ENCODE measurements at regions not wholly inside any gene's neighbourhood (a gene's known extent, or its start where the extent isn't known, plus 50 kb on each side); places are given as distances from the start of the nearest gene placed in this dataset.

DNA sequence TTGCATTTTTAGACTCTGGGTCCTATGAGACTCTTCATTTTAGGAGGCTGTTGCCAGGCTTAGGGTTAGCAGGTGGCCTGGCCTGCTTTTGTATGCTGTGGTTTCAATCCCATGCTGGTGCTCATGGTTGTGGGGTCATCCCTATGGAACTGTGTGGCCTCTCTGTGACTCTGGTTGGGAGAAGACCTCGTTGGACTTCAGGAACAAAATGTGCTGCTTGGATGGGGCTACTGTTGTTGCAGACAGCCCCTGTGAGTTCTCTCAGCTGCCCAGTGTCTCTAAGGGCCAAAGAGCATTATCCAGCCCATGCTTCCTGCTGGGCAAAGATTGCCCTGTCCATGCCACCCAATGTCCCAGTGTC is 169.5 kb upstream of the S1PR3 start:
- TF ChIP-seq, protein P1, sequence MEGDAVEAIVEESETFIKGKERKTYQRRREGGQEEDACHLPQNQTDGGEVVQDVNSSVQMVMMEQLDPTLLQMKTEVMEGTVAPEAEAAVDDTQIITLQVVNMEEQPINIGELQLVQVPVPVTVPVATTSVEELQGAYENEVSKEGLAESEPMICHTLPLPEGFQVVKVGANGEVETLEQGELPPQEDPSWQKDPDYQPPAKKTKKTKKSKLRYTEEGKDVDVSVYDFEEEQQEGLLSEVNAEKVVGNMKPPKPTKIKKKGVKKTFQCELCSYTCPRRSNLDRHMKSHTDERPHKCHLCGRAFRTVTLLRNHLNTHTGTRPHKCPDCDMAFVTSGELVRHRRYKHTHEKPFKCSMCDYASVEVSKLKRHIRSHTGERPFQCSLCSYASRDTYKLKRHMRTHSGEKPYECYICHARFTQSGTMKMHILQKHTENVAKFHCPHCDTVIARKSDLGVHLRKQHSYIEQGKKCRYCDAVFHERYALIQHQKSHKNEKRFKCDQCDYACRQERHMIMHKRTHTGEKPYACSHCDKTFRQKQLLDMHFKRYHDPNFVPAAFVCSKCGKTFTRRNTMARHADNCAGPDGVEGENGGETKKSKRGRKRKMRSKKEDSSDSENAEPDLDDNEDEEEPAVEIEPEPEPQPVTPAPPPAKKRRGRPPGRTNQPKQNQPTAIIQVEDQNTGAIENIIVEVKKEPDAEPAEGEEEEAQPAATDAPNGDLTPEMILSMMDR (IDR thresholded peaks at IDR 0.05; ENCODE audit: low read length), result no peak
- TF ChIP-seq EZH2phosphoT487 (IDR thresholded peaks at IDR 0.05; ENCODE audit: low read length), result no peak
- TF ChIP-seq EZH2 (optimal IDR thresholded peaks at IDR 0.05; ENCODE audit: low read depth, low read length), result no peak
